ENCODE measurements at regions not wholly inside any gene's neighbourhood (a gene's known extent, or its start where the extent isn't known, plus 50 kb on each side); places are given as distances from the start of the nearest gene placed in this dataset.
"Not testable (repeated sequence)": the region's sequence is repeated elsewhere in the genome, so short reads cannot be mapped to it uniquely, and the experiment has no call there.

GRCh38 chr6:95877480-95877879 lies 138.3 kb upstream of the FUT9 start:
- no peaks in the 10 kb centered on the region for H3K9me3 Mint-ChIP-seq
- H3K4me3 Mint-ChIP-seq = no peak overlapping the region
- no peaks in the 10 kb centered on the region for H3K4me1 Mint-ChIP-seq
- DNase-seq (no peak), ATAC-seq (no peak)
- no peaks in the 10 kb centered on the region for H3K27me3 Mint-ChIP-seq
- H3K27ac Mint-ChIP-seq = no peak overlapping the region

- H3K27ac Mint-ChIP-seq = no peak overlapping the region
- no peaks in the 10 kb centered on the region for H3K27me3 Mint-ChIP-seq
- H3K9me3 Mint-ChIP-seq = no peaks in the 10 kb centered on the region
- H3K4me3 Mint-ChIP-seq = no peak overlapping the region
- H3K4me1 Mint-ChIP-seq = no peaks in the 10 kb centered on the region
- ATAC-seq (no peak), DNase-seq (no peak)
These were observed 135.9 kb upstream of the FUT9 start for GRCh38 chr6:95879856-95880255.

- Mint-ChIP-seq H3K4me1 (no peaks in the 10 kb centered on the region), H3K27ac (no peak overlapping the region), H3K9me3 (peaks cover 0 to 4% of the 10 kb centered on the region in 2 donors), H3K4me3 (no peak overlapping the region), H3K27me3 (no peaks in the 10 kb centered on the region)
- ATAC-seq = no peak
- DNase-seq = no peak
These were observed 133.4 kb upstream of the FUT9 start for GRCh38 chr6:95882371-95882770.

GRCh38 chr6:95888711-95889110 lies 127.1 kb upstream of the FUT9 start:
- H3K4me1 Mint-ChIP-seq, H3K27ac Mint-ChIP-seq, ATAC-seq, DNase-seq, H3K27me3 Mint-ChIP-seq, H3K4me3 Mint-ChIP-seq, H3K9me3 Mint-ChIP-seq: not testable (repeated sequence)

- no peaks in the 10 kb centered on the region for H3K27me3 Mint-ChIP-seq
- H3K9me3 Mint-ChIP-seq = peaks cover 0 to 6% of the 10 kb centered on the region in 2 donors
- no peak for ATAC-seq
- no peak overlapping the region for H3K27ac Mint-ChIP-seq
- DNase-seq = no peak
- no peaks in the 10 kb centered on the region for H3K4me1 Mint-ChIP-seq
- no peak overlapping the region for H3K4me3 Mint-ChIP-seq
These were observed 110.6 kb upstream of the FUT9 start for GRCh38 chr6:95905132-95905531.

GRCh38 chr6:95917034-95917433 lies 98.7 kb upstream of the FUT9 start:
- Mint-ChIP-seq H3K4me3 (no peak overlapping the region), H3K27me3 (no peaks in the 10 kb centered on the region), H3K27ac (no peak overlapping the region), H3K4me1 (no peaks in the 10 kb centered on the region), H3K9me3 (no peaks in the 10 kb centered on the region)
- DNase-seq (no peak), ATAC-seq (no peak)

GRCh38 chr6:95923518-95923917 lies 92.3 kb upstream of the FUT9 start:
- DNase-seq (no peak), ATAC-seq (no peak)
- no peaks in the 10 kb centered on the region for H3K27me3 Mint-ChIP-seq
- no peaks in the 10 kb centered on the region for H3K9me3 Mint-ChIP-seq
- H3K4me1 Mint-ChIP-seq = no peaks in the 10 kb centered on the region
- H3K27ac Mint-ChIP-seq = no peak overlapping the region
- no peak overlapping the region for H3K4me3 Mint-ChIP-seq

- no peaks in the 10 kb centered on the region for H3K4me1 Mint-ChIP-seq
- ATAC-seq = no peak
- H3K9me3 Mint-ChIP-seq = no peaks in the 10 kb centered on the region
- no peaks in the 10 kb centered on the region for H3K27me3 Mint-ChIP-seq
- no peak overlapping the region for H3K27ac Mint-ChIP-seq
- no peak for DNase-seq
- H3K4me3 Mint-ChIP-seq = no peak overlapping the region
These were observed 80.0 kb upstream of the FUT9 start for GRCh38 chr6:95935736-95936135.

GRCh38 chr6:95946906-95947305 lies 68.9 kb upstream of the FUT9 start:
- H3K4me1 Mint-ChIP-seq = no peaks in the 10 kb centered on the region
- no peak overlapping the region for H3K4me3 Mint-ChIP-seq
- H3K27ac Mint-ChIP-seq = no peak overlapping the region
- DNase-seq = no peak
- no peaks in the 10 kb centered on the region for H3K27me3 Mint-ChIP-seq
- no peak for ATAC-seq
- peaks cover 0 to 6% of the 10 kb centered on the region in 2 donors for H3K9me3 Mint-ChIP-seq

GRCh38 chr6:95948324-95948723 lies 67.5 kb upstream of the FUT9 start:
- no peak overlapping the region for H3K4me3 Mint-ChIP-seq
- DNase-seq (no peak), ATAC-seq (no peak)
- H3K4me1 Mint-ChIP-seq = no peaks in the 10 kb centered on the region
- no peak overlapping the region for H3K27ac Mint-ChIP-seq
- no peaks in the 10 kb centered on the region for H3K27me3 Mint-ChIP-seq
- H3K9me3 Mint-ChIP-seq = peaks cover 0 to 6% of the 10 kb centered on the region in 2 donors

GRCh38 chr6:95949985-95950384 lies 65.8 kb upstream of the FUT9 start:
- Mint-ChIP-seq H3K4me3 (no peak overlapping the region), H3K27ac (no peak overlapping the region), H3K9me3 (peaks cover 0 to 6% of the 10 kb centered on the region in 2 donors), H3K27me3 (no peaks in the 10 kb centered on the region), H3K4me1 (no peaks in the 10 kb centered on the region)
- DNase-seq = no peak
- no peak for ATAC-seq

GRCh38 chr6:95958686-95959085 lies 57.1 kb upstream of the FUT9 start:
- H3K9me3 Mint-ChIP-seq = no peaks in the 10 kb centered on the region
- ATAC-seq (no peak), DNase-seq (no peak)
- no peaks in the 10 kb centered on the region for H3K27me3 Mint-ChIP-seq
- H3K4me1 Mint-ChIP-seq = no peaks in the 10 kb centered on the region
- no peak overlapping the region for H3K4me3 Mint-ChIP-seq
- H3K27ac Mint-ChIP-seq = no peak overlapping the region

GRCh38 chr6:95959261-95959660 lies 56.5 kb upstream of the FUT9 start:
- ATAC-seq = no peak
- no peaks in the 10 kb centered on the region for H3K9me3 Mint-ChIP-seq
- no peak for DNase-seq
- no peak overlapping the region for H3K27ac Mint-ChIP-seq
- no peak overlapping the region for H3K4me3 Mint-ChIP-seq
- no peaks in the 10 kb centered on the region for H3K4me1 Mint-ChIP-seq
- H3K27me3 Mint-ChIP-seq = no peaks in the 10 kb centered on the region
